SK-N-SH treated with all-trans-retinoic acid at 6 μM for 48 hours (cell line): ENCODE measurements at regions not wholly inside any gene's neighbourhood (a gene's known extent, or its start where the extent isn't known, plus 50 kb on each side); places are given as distances from the start of the nearest gene placed in this dataset.

Experiments used
- ARNTL ChIP-seq: fragments of 450-650 bp; formaldehyde crosslinking; IDR thresholded peaks from 2 replicates; pipeline ENCODE4 v1.5.0; 2020; ENCODE audit warnings: low read depth, mild to moderate bottlenecking, moderate library complexity, borderline replicate concordance
- ZFP3 ChIP-seq: fragments of 250-450 bp; sonication (Bioruptor Pico); IDR thresholded peaks from 2 replicates; pipeline ENCODE4 v1.5.0; 2020; ENCODE audit warnings: mild to moderate bottlenecking, moderate library complexity
- TF ChIP-seq, protein P1 (sequence below): fragments of 250-450 bp; sonication (Bioruptor Pico); IDR thresholded peaks from 2 replicates; pipeline ENCODE4 v1.8.0; 2020; ENCODE audit warnings: mild to moderate bottlenecking, moderate library complexity, borderline replicate concordance

- TF ChIP-seq ZFP3 (no peak), ARNTL (CRISPR knock-in tag) (no peak)
- TF ChIP-seq, protein P1, sequence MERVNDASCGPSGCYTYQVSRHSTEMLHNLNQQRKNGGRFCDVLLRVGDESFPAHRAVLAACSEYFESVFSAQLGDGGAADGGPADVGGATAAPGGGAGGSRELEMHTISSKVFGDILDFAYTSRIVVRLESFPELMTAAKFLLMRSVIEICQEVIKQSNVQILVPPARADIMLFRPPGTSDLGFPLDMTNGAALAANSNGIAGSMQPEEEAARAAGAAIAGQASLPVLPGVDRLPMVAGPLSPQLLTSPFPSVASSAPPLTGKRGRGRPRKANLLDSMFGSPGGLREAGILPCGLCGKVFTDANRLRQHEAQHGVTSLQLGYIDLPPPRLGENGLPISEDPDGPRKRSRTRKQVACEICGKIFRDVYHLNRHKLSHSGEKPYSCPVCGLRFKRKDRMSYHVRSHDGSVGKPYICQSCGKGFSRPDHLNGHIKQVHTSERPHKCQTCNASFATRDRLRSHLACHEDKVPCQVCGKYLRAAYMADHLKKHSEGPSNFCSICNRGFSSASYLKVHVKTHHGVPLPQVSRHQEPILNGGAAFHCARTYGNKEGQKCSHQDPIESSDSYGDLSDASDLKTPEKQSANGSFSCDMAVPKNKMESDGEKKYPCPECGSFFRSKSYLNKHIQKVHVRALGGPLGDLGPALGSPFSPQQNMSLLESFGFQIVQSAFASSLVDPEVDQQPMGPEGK (CRISPR knock-in tag), result no peak
Observed at GRCh38 chr10:131648386-131649020, 252.3 kb upstream of the PPP2R2D start.
